ENCODE measurements at regions not wholly inside any gene's neighbourhood (a gene's known extent, or its start where the extent isn't known, plus 50 kb on each side); places are given as distances from the start of the nearest gene placed in this dataset.

- no peak for DNase-seq
Observed at GRCh38 chr11:119520400-119520799, 97.4 kb upstream of the THY1 start.

GRCh38 chr11:119519796-119520195, 96.8 kb upstream of the THY1 start:
- no peak for DNase-seq

GRCh38 chr11:119518746-119519730, 96.1 kb upstream of the THY1 start:
- DNase-seq: peak; percentile 17

GRCh38 chr11:119515771-119516400, 92.9 kb upstream of the THY1 start:
- peak; percentile 42 for DNase-seq

GRCh38 chr11:119513806-119514170, 90.8 kb upstream of the THY1 start:
- DNase-seq: no peak

GRCh38 chr11:119513131-119513805, 90.3 kb upstream of the THY1 start:
- no peak for DNase-seq

- no peak for DNase-seq
Observed at GRCh38 chr11:119512369-119512768, 89.4 kb upstream of the THY1 start.

GRCh38 chr11:119511614-119512306, 88.8 kb upstream of the THY1 start:
- DNase-seq: no peak

- DNase-seq: no peak
Observed at GRCh38 chr11:119509969-119510401, 87.0 kb upstream of the THY1 start.

- no peak for DNase-seq
Observed at GRCh38 chr11:119509282-119509841, 86.4 kb upstream of the THY1 start.

- DNase-seq: no peak
Observed at GRCh38 chr11:119506436-119506835, 83.5 kb upstream of the THY1 start.

- no peak for DNase-seq
Observed at GRCh38 chr11:119505861-119506260, 82.9 kb upstream of the THY1 start.

- DNase-seq: no peak
Observed at GRCh38 chr11:119505071-119505470, 82.1 kb upstream of the THY1 start.

- no peak for DNase-seq
Observed at GRCh38 chr11:119504371-119504770, 81.4 kb upstream of the THY1 start.

GRCh38 chr11:119501777-119502405, 78.9 kb upstream of the THY1 start:
- peak; percentile 65 for DNase-seq

GRCh38 chr11:119497717-119498116, 74.7 kb upstream of the THY1 start:
- DNase-seq: no peak

- no peak for DNase-seq
Observed at GRCh38 chr11:119496997-119497396, 74.0 kb upstream of the THY1 start.

GRCh38 chr11:119496469-119496868, 73.5 kb upstream of the THY1 start:
- no peak for DNase-seq

GRCh38 chr11:119493712-119494111, 70.7 kb upstream of the THY1 start:
- no peak for DNase-seq

GRCh38 chr11:119491753-119492510, 69.0 kb upstream of the THY1 start:
- DNase-seq: peak; percentile 15

- DNase-seq: no peak
Observed at GRCh38 chr11:119490253-119491006, 67.5 kb upstream of the THY1 start.
